DOHH2 (cell line): ENCODE measurements at regions not wholly inside any gene's neighbourhood (a gene's known extent, or its start where the extent isn't known, plus 50 kb on each side); places are given as distances from the start of the nearest gene placed in this dataset.

Experiments used
- H3F3A ChIP-seq: fragments of 200-600 bp; sonication (generic), shearing (Covaris generic); 2 replicates; pipeline ENCODE4 v1.6.0; 2016; ENCODE audit warnings: antibody characterized with exemption, mild to moderate bottlenecking; ENCODE audit not compliant: control insufficient read depth, insufficient read depth
- H3K27ac ChIP-seq: fragments of 200-600 bp; sonication (generic); 2 replicates; pipeline ENCODE4 v1.5.1; 2014; ENCODE audit warnings: low read depth, mild to moderate bottlenecking, low read length, moderate library complexity
- H3K27me3 ChIP-seq: fragments of 200-600 bp; sonication (generic); 2 replicates; pipeline ENCODE4 v1.6.1; 2014; ENCODE audit warnings: mild to moderate bottlenecking, low read length, mixed read lengths; ENCODE audit not compliant: control insufficient read depth
- H3K36me3 ChIP-seq: fragments of 200-600 bp; sonication (generic); 2 replicates; pipeline ENCODE4 v1.6.1; 2014; ENCODE audit warnings: mild to moderate bottlenecking, low read length, moderate library complexity, mixed read lengths; ENCODE audit not compliant: control insufficient read depth
- H3K4me1 ChIP-seq: fragments of 200-600 bp; sonication (generic); 2 replicates; pipeline ENCODE4 v1.6.1; 2014; ENCODE audit warnings: mild to moderate bottlenecking, low read length, mixed read lengths; ENCODE audit not compliant: control insufficient read depth
- H3K4me2 ChIP-seq: fragments of 200-600 bp; sonication (generic); 2 replicates; pipeline ENCODE4 v1.6.0; 2014; ENCODE audit warnings: mild to moderate bottlenecking, low read length, moderate library complexity
- H3K4me3 ChIP-seq: fragments of 200-600 bp; sonication (generic); 2 replicates; pipeline ENCODE4 v1.5.1; 2014; ENCODE audit warnings: mild to moderate bottlenecking, low read length, mixed read lengths
- H3K79me2 ChIP-seq: fragments of 200-600 bp; sonication (generic); 2 replicates; pipeline ENCODE4 v1.6.1; 2014; ENCODE audit warnings: mild to moderate bottlenecking, low read length, mixed read lengths; ENCODE audit not compliant: control insufficient read depth
- H3K9me2 ChIP-seq: fragments of 200-600 bp; sonication (generic); replicated peaks from 2 replicates; pipeline ENCODE4 v1.6.1; 2014; ENCODE audit warnings: mild to moderate bottlenecking, low read length, mixed read lengths; ENCODE audit not compliant: control insufficient read depth
- H3K9me3 ChIP-seq: fragments of 200-600 bp; sonication (generic); 2 replicates; pipeline ENCODE4 v1.6.1; 2014; ENCODE audit warnings: antibody characterized with exemption, low read length, mixed read lengths; ENCODE audit not compliant: control insufficient read depth, insufficient read depth
- H4K20me1 ChIP-seq: fragments of 200-600 bp; sonication (generic); 2 replicates; pipeline ENCODE4 v1.6.0; 2014; ENCODE audit warnings: low read depth, mild to moderate bottlenecking, antibody characterized with exemption, low read length, moderate library complexity; ENCODE audit not compliant: control insufficient read depth, insufficient read depth
- CTCF ChIP-seq: fragments of 200-600 bp; sonication (generic); IDR thresholded peaks from one replicate; pipeline ENCODE4 v1.5.1; 2014; ENCODE audit warnings: antibody characterized with exemption, mild to moderate bottlenecking, low read depth, low read length; ENCODE audit not compliant: poor library complexity, severe bottlenecking
- EZH2phosphoT487 ChIP-seq: fragments of 200-600 bp; sonication (generic); IDR thresholded peaks from 2 replicates; pipeline ENCODE4 v1.6.1; 2017; ENCODE audit warnings: borderline replicate concordance, mild to moderate bottlenecking, antibody characterized with exemption, low read length, moderate library complexity, mixed read lengths

GRCh38 chr2:138395565-138396306, 105.8 kb upstream of the SPOPL start:
- TF ChIP-seq CTCF = no peak
- TF ChIP-seq EZH2phosphoT487 = no peak
- no peak overlapping the region for H3K4me3 ChIP-seq
- no peak overlapping the region for H3K4me2 ChIP-seq
- H3K36me3 ChIP-seq = no peaks in the 10 kb centered on the region
- peaks cover 4% of the 10 kb centered on the region; the same call in 1 of the 2 replicates for H3K9me3 ChIP-seq
- H3K9me2 ChIP-seq = no peaks in the 10 kb centered on the region
- H3K4me1 ChIP-seq = no peaks in the 10 kb centered on the region
- no peaks in the 10 kb centered on the region for H3K27me3 ChIP-seq
- no peaks in the 10 kb centered on the region for H3F3A ChIP-seq
- H3K79me2 ChIP-seq = no peaks in the 10 kb centered on the region
- H4K20me1 ChIP-seq = no peaks in the 10 kb centered on the region
- no peak overlapping the region for H3K27ac ChIP-seq

GRCh38 chr2:138396843-138397242, 104.7 kb upstream of the SPOPL start:
- no peaks in the 10 kb centered on the region for H3K27me3 ChIP-seq
- H3K4me2 ChIP-seq = no peak overlapping the region
- no peaks in the 10 kb centered on the region for H3K79me2 ChIP-seq
- no peaks in the 10 kb centered on the region for H4K20me1 ChIP-seq
- H3K4me3 ChIP-seq = no peak overlapping the region
- no peaks in the 10 kb centered on the region for H3K9me2 ChIP-seq
- H3K27ac ChIP-seq = no peak overlapping the region
- no peak for TF ChIP-seq EZH2phosphoT487
- no peak for TF ChIP-seq CTCF
- H3K9me3 ChIP-seq = peaks cover 4% of the 10 kb centered on the region; the same call in 1 of the 2 replicates
- no peaks in the 10 kb centered on the region for H3K4me1 ChIP-seq
- H3F3A ChIP-seq = no peaks in the 10 kb centered on the region
- no peaks in the 10 kb centered on the region for H3K36me3 ChIP-seq

- Histone ChIP-seq H3K9me2 (no peaks in the 10 kb centered on the region; the same call in 1 of the 2 replicates), H3K79me2 (no peaks in the 10 kb centered on the region), H3K27ac (no peak overlapping the region), H4K20me1 (no peaks in the 10 kb centered on the region), H3K9me3 (no peaks in the 10 kb centered on the region), H3K27me3 (no peaks in the 10 kb centered on the region), H3K4me3 (no peak overlapping the region), H3K4me2 (no peak overlapping the region), H3K36me3 (no peaks in the 10 kb centered on the region), H3F3A (no peaks in the 10 kb centered on the region), H3K4me1 (no peaks in the 10 kb centered on the region)
- TF ChIP-seq CTCF = no peak
- no peak for TF ChIP-seq EZH2phosphoT487
These were observed 98.1 kb upstream of the SPOPL start for GRCh38 chr2:138403431-138403927.
